Osteoblast (primary cell): ENCODE measurements at regions not wholly inside any gene's neighbourhood (a gene's known extent, or its start where the extent isn't known, plus 50 kb on each side); places are given as distances from the start of the nearest gene placed in this dataset.
A peak's percentile ranks its signal among the peaks of the same experiment; 100 is the strongest.

ENCODE experiments used
- DNase-seq: peaks from one replicate; pipeline ENCODE4 v3.0.0; 2011; ENCODE audit warnings: low spot score, mixed read lengths; ENCODE audit not compliant: insufficient read length; ENCODE audit errors: missing footprints
- H2AFZ ChIP-seq: 2 replicates; pipeline ENCODE4 v1.6.0; 2011; ENCODE audit warnings: mild to moderate bottlenecking, low read length
- H3K27ac ChIP-seq: 2 replicates; pipeline ENCODE4 v1.5.1; 2011; ENCODE audit warnings: mild to moderate bottlenecking, low read depth, low read length, moderate library complexity
- H3K27me3 ChIP-seq: 2 replicates; pipeline ENCODE4 v1.6.0; 2012; ENCODE audit warnings: mild to moderate bottlenecking, control low read depth, inconsistent platforms, low read length, moderate library complexity; ENCODE audit not compliant: insufficient read depth
- H3K36me3 ChIP-seq: 2 replicates; pipeline ENCODE4 v1.5.1; 2011; ENCODE audit warnings: mild to moderate bottlenecking, low read length, control low read depth, moderate library complexity; ENCODE audit not compliant: insufficient read depth
- H3K4me1 ChIP-seq: 2 replicates; pipeline ENCODE4 v1.5.1; 2011; ENCODE audit warnings: mild to moderate bottlenecking, low read length, control low read depth, moderate library complexity; ENCODE audit not compliant: insufficient read depth
- H3K4me2 ChIP-seq: 2 replicates; pipeline ENCODE4 v1.6.0; 2011; ENCODE audit warnings: mild to moderate bottlenecking, low read length; ENCODE audit not compliant: insufficient read depth
- H3K4me3 ChIP-seq: fragments of 200-600 bp; sonication (generic); 3 replicates; pipeline ENCODE4 v1.5.1; 2012; ENCODE audit warnings: mild to moderate bottlenecking, low read length, inconsistent platforms; ENCODE audit not compliant: insufficient read depth
- H3K79me2 ChIP-seq: 2 replicates; pipeline ENCODE4 v1.6.0; 2012; ENCODE audit warnings: mild to moderate bottlenecking, low read length, control low read depth, inconsistent platforms; ENCODE audit not compliant: insufficient read depth
- H3K9me3 ChIP-seq: 2 replicates; pipeline ENCODE4 v1.5.1; 2011; ENCODE audit warnings: low read depth, low read length, control low read depth
- H4K20me1 ChIP-seq: 2 replicates; pipeline ENCODE4 v1.6.0; 2012; ENCODE audit warnings: mild to moderate bottlenecking, low read length, control low read depth; ENCODE audit not compliant: insufficient read depth
- CTCF ChIP-seq: IDR thresholded peaks from 2 replicates; pipeline ENCODE4 v1.5.1; 2011; ENCODE audit warnings: mild to moderate bottlenecking, low read depth, low read length, moderate library complexity; ENCODE audit errors: extremely low read depth

- no peaks in the 10 kb centered on the region for H3K36me3 ChIP-seq
- DNase-seq: no peak
- TF ChIP-seq CTCF: no peak
- H3K27ac ChIP-seq: no peak overlapping the region
- H3K9me3 ChIP-seq: no peaks in the 10 kb centered on the region
- H2AFZ ChIP-seq: no peak overlapping the region
- no peaks in the 10 kb centered on the region for H3K79me2 ChIP-seq
- no peak overlapping the region for H3K4me2 ChIP-seq
- H4K20me1 ChIP-seq: no peaks in the 10 kb centered on the region
- no peaks in the 10 kb centered on the region for H3K27me3 ChIP-seq
- H3K4me1 ChIP-seq: no peaks in the 10 kb centered on the region
- H3K4me3 ChIP-seq: no peak overlapping the region
Measured at GRCh38 chr2:143843686-143844085, 676.2 kb downstream of the ZEB2 start.

GRCh38 chr2:143842836-143843235 is 677.1 kb downstream of the ZEB2 start:
- no peaks in the 10 kb centered on the region for H3K4me1 ChIP-seq
- H3K36me3 ChIP-seq: no peaks in the 10 kb centered on the region
- no peak for TF ChIP-seq CTCF
- no peak for DNase-seq
- H3K27ac ChIP-seq: no peak overlapping the region
- no peaks in the 10 kb centered on the region for H3K79me2 ChIP-seq
- H3K9me3 ChIP-seq: no peaks in the 10 kb centered on the region
- no peaks in the 10 kb centered on the region for H3K27me3 ChIP-seq
- H3K4me3 ChIP-seq: no peak overlapping the region
- H3K4me2 ChIP-seq: no peak overlapping the region
- H4K20me1 ChIP-seq: no peaks in the 10 kb centered on the region
- H2AFZ ChIP-seq: no peak overlapping the region

GRCh38 chr2:143841935-143842334 is 678.0 kb downstream of the ZEB2 start:
- Histone ChIP-seq H3K4me1 (no peaks in the 10 kb centered on the region), H3K27ac (no peak overlapping the region), H2AFZ (no peak overlapping the region), H4K20me1 (no peaks in the 10 kb centered on the region), H3K27me3 (no peaks in the 10 kb centered on the region), H3K4me2 (no peak overlapping the region), H3K36me3 (no peaks in the 10 kb centered on the region), H3K9me3 (no peaks in the 10 kb centered on the region), H3K4me3 (no peak overlapping the region), H3K79me2 (no peaks in the 10 kb centered on the region)
- peak; percentile 30 for TF ChIP-seq CTCF
- DNase-seq: no peak

GRCh38 chr2:143840601-143841000 is 679.3 kb downstream of the ZEB2 start:
- TF ChIP-seq CTCF: no peak
- Histone ChIP-seq H3K4me1 (no peaks in the 10 kb centered on the region), H3K4me2 (no peak overlapping the region), H3K79me2 (no peaks in the 10 kb centered on the region), H3K36me3 (no peaks in the 10 kb centered on the region), H3K4me3 (no peak overlapping the region), H3K27ac (no peak overlapping the region), H4K20me1 (no peaks in the 10 kb centered on the region), H3K9me3 (no peaks in the 10 kb centered on the region), H2AFZ (peak overlapping the region; percentile 27), H3K27me3 (no peaks in the 10 kb centered on the region)
- no peak for DNase-seq
